ENCODE measurements at regions not wholly inside any gene's neighbourhood (a gene's known extent, or its start where the extent isn't known, plus 50 kb on each side); places are given as distances from the start of the nearest gene placed in this dataset.

DNA sequence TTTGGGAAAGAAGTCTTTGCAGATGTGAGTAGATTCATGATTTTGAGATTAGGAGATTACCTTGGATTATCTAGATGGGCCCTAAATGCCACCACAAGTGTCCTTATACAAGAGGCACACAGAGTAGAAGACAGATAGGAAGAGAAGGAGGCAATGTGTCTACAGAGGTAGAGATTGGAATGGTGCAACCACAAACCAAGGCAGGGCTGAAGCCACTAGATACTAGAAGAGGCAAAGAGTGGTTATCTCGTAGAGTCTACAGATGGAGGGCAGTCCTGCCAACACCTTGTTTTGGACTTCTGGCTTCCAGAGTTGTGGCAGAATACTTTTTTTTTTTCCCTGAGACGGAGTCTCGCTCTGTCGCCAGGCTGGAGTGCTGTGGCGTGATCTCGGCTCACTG, 138.3 kb upstream of the AKIRIN2 start:
- 97% methylated on average over 5 of the region's 6 CpGs for whole genome bisulfite sequencing (ENCODE audit: low lambda C conversion rate)
- H3K27me3 ChIP-seq (ENCODE audit: control insufficient read depth in 1 of 2, insufficient read depth in 2 of 2, low read length in 2 of 2) = no peaks in the 10 kb centered on the region
- in situ Hi-C loops (cut with HindIII; ENCODE audit: extremely low pct_ligation_motif_present, low pct_unique_long_range_greater_than_20kb) = no loop called here
- DNase-seq (ENCODE audit: low spot score) (no peak), FAIRE-seq (no peak), ATAC-seq (no peak)
- no peaks in the 10 kb centered on the region for H3K36me3 ChIP-seq (replicated peaks in 1 of 2; ENCODE audit: control insufficient read depth in 1 of 2, insufficient read depth in 2 of 2, low read length in 2 of 2)
- BruUV-seq (replicated peaks) = no TSS peak
- CTCF ChIA-PET (ENCODE audit: low intra/inter-chr PET ratio, low total read pairs) = no interaction called here
- no peak overlapping the region for H3K4me3 ChIP-seq (replicated peaks in 1 of 3; ENCODE audit: insufficient read depth in 1 of 3, low read depth in 2 of 3, low read length in 3 of 3)
- no peak overlapping the region for H2AFZ ChIP-seq (ENCODE audit: low read length)
- H3K9me3 ChIP-seq (ENCODE audit: low read length) = no peaks in the 10 kb centered on the region
- intact Hi-C loops (cut with micrococcal nuclease; ENCODE audit: unreplicated experiment) = no loop called here
- POLR2A ChIA-PET = no interaction called here
- no peak overlapping the region for H3K9ac ChIP-seq (ENCODE audit: insufficient read depth, low read depth, low read length)
- H3K79me2 ChIP-seq (ENCODE audit: insufficient read depth, low read length) = no peaks in the 10 kb centered on the region
- no peaks in the 10 kb centered on the region for H3K4me1 ChIP-seq (ENCODE audit: insufficient read depth, low read length)
- no peaks in the 10 kb centered on the region for H4K20me1 ChIP-seq (ENCODE audit: insufficient read depth, low read length)
- H3K4me2 ChIP-seq (ENCODE audit: low read depth, low read length) = no peak overlapping the region
- H3K27ac ChIP-seq (ENCODE audit: extremely low read length, insufficient read depth, low read length) = no peak overlapping the region
- no peak for TF ChIP-seq CHCHD3 (CRISPR knock-in tag; IDR thresholded peaks at IDR 0.05)
- no peak for TF ChIP-seq STAT5B (CRISPR knock-in tag; IDR thresholded peaks at IDR 0.05)
- no peak for TF ChIP-seq ZNF607 (CRISPR knock-in tag; IDR thresholded peaks at IDR 0.05; ENCODE audit: borderline replicate concordance)
- no peak for TF ChIP-seq ZNF230 (CRISPR knock-in tag; IDR thresholded peaks at IDR 0.05)
- no peak for TF ChIP-seq DPF2 (CRISPR knock-in tag; IDR thresholded peaks at IDR 0.05; ENCODE audit: borderline replicate concordance, low read depth)
- TF ChIP-seq, protein P1, sequence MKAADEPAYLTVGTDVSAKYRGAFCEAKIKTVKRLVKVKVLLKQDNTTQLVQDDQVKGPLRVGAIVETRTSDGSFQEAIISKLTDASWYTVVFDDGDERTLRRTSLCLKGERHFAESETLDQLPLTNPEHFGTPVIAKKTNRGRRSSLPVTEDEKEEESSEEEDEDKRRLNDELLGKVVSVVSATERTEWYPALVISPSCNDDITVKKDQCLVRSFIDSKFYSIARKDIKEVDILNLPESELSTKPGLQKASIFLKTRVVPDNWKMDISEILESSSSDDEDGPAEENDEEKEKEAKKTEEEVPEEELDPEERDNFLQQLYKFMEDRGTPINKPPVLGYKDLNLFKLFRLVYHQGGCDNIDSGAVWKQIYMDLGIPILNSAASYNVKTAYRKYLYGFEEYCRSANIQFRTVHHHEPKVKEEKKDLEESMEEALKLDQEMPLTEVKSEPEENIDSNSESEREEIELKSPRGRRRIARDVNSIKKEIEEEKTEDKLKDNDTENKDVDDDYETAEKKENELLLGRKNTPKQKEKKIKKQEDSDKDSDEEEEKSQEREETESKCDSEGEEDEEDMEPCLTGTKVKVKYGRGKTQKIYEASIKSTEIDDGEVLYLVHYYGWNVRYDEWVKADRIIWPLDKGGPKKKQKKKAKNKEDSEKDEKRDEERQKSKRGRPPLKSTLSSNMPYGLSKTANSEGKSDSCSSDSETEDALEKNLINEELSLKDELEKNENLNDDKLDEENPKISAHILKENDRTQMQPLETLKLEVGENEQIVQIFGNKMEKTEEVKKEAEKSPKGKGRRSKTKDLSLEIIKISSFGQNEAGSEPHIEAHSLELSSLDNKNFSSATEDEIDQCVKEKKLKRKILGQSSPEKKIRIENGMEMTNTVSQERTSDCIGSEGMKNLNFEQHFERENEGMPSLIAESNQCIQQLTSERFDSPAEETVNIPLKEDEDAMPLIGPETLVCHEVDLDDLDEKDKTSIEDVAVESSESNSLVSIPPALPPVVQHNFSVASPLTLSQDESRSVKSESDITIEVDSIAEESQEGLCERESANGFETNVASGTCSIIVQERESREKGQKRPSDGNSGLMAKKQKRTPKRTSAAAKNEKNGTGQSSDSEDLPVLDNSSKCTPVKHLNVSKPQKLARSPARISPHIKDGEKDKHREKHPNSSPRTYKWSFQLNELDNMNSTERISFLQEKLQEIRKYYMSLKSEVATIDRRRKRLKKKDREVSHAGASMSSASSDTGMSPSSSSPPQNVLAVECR (CRISPR knock-in tag; IDR thresholded peaks at IDR 0.05; ENCODE audit: borderline replicate concordance) = no peak
- TF ChIP-seq ZNF468 (CRISPR knock-in tag; IDR thresholded peaks at IDR 0.05) = no peak
- TF ChIP-seq, protein P2, sequence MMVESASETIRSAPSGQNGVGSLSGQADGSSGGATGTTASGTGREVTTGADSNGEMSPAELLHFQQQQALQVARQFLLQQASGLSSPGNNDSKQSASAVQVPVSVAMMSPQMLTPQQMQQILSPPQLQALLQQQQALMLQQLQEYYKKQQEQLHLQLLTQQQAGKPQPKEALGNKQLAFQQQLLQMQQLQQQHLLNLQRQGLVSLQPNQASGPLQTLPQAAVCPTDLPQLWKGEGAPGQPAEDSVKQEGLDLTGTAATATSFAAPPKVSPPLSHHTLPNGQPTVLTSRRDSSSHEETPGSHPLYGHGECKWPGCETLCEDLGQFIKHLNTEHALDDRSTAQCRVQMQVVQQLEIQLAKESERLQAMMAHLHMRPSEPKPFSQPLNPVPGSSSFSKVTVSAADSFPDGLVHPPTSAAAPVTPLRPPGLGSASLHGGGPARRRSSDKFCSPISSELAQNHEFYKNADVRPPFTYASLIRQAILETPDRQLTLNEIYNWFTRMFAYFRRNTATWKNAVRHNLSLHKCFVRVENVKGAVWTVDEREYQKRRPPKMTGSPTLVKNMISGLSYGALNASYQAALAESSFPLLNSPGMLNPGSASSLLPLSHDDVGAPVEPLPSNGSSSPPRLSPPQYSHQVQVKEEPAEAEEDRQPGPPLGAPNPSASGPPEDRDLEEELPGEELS (CRISPR knock-in tag; IDR thresholded peaks at IDR 0.05) = no peak
- no peak for TF ChIP-seq KAT8 (CRISPR knock-in tag; IDR thresholded peaks at IDR 0.05)
- TF ChIP-seq ZNF343 (CRISPR knock-in tag; IDR thresholded peaks at IDR 0.05) = no peak
- TF ChIP-seq, protein P3, sequence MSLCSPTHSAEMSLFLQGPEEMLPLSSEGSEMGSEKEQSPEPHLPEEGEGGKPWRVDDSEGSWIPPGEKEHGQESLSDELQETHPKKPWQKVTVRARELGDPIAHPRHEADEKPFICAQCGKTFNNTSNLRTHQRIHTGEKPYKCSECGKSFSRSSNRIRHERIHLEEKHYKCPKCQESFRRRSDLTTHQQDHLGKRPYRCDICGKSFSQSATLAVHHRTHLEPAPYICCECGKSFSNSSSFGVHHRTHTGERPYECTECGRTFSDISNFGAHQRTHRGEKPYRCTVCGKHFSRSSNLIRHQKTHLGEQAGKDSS (CRISPR knock-in tag; IDR thresholded peaks at IDR 0.05; ENCODE audit: borderline replicate concordance, low read depth) = no peak
- TF ChIP-seq ZNF720 (CRISPR knock-in tag; IDR thresholded peaks at IDR 0.05) = no peak
- no peak for TF ChIP-seq MED13 (CRISPR knock-in tag; IDR thresholded peaks at IDR 0.05)
- TF ChIP-seq FOXA1 (IDR thresholded peaks at IDR 0.05) = no peak
- no peak for TF ChIP-seq FOXA1 (CRISPR knock-in tag; IDR thresholded peaks at IDR 0.05)
- TF ChIP-seq ZNF292 (CRISPR knock-in tag; IDR thresholded peaks at IDR 0.05; ENCODE audit: borderline replicate concordance, low read depth) = no peak
- TF ChIP-seq ZNF20 (CRISPR knock-in tag; IDR thresholded peaks at IDR 0.05) = no peak
- TF ChIP-seq MZF1 (CRISPR knock-in tag; IDR thresholded peaks at IDR 0.05; ENCODE audit: borderline replicate concordance) = no peak
